ENCODE measurements at regions not wholly inside any gene's neighbourhood (a gene's known extent, or its start where the extent isn't known, plus 50 kb on each side); places are given as distances from the start of the nearest gene placed in this dataset.
"Not testable (repeated sequence)": the region's sequence is repeated elsewhere in the genome, so short reads cannot be mapped to it uniquely, and the experiment has no call there.

DNA sequence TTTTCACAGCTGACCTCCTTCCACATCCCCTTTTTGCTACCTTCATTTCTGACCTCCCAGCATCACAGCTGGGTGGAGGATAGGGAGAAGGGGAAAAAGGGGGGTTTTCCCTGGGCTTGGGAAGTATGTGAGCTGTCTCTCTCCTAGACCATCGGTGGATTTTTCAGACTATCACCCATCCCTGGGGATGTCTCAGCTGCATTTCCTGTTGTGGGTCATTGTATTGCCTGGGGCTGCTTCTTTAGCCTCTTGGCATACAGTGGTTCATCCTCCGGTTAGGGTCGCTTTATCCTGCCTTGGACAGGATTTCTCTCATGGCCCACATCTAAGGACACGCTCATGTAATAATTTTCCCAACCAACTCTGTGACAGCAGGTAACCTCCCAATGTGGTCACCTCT, 142.5 kb upstream of the ARG1 start:
- no peak for DNase-seq

DNA sequence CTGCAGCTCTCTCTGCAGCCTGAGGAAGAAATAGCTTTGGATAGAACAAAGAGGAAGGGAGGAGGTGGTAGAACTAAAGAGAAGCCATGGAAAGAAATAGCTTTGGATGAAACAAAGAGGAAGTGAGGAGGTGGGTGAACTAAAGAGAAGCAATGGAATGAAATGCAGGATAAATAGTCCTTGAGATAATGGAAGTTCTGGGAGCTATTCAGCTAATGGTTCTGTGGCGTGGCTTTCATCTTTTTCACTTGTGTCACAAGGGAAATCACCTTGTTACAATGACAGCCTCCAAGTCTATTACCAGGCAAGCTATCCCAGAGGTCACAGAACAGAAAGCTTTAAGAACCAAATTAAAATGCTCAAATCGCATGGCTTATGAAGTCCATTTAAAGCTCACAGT, 141.3 kb upstream of the ARG1 start:
- no peak for DNase-seq

GRCh38 chr6:131433927-131434326, 139.1 kb upstream of the ARG1 start:
- DNase-seq: no peak

- no peak for DNase-seq
These were observed 136.7 kb upstream of the ARG1 start for GRCh38 chr6:131436358-131436757.

- no peak for DNase-seq
These were observed 130.0 kb upstream of the ARG1 start for GRCh38 chr6:131443014-131443413.

- DNase-seq: no peak
These were observed 129.5 kb upstream of the ARG1 start for GRCh38 chr6:131443514-131443913.

- not testable (repeated sequence) for DNase-seq
These were observed 127.7 kb upstream of the ARG1 start for GRCh38 chr6:131445356-131445755.

DNA sequence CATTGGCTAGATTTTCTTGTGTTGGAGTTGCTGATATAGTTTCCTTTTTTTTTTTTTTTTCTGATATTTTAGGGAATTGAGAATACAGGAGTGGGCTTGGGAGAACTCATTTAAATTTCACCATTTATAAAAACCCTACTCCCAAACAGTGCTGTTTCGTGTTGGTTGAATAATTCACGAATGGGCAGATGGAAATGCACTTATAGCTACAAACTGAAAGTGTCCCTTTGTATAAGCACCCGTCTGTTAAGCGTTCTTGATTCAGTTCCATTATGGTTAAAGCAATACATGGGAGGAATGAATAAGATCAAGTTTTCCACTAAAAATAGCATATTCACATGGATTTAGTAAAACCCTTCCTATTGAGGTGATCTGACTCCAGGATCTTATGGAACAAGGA, 122.2 kb upstream of the ARG1 start:
- DNase-seq: no peak

- DNase-seq: no peak
These were observed 121.5 kb upstream of the ARG1 start for GRCh38 chr6:131451321-131452144.

- DNase-seq: no peak
These were observed 119.2 kb upstream of the ARG1 start for GRCh38 chr6:131453803-131454202.

DNA sequence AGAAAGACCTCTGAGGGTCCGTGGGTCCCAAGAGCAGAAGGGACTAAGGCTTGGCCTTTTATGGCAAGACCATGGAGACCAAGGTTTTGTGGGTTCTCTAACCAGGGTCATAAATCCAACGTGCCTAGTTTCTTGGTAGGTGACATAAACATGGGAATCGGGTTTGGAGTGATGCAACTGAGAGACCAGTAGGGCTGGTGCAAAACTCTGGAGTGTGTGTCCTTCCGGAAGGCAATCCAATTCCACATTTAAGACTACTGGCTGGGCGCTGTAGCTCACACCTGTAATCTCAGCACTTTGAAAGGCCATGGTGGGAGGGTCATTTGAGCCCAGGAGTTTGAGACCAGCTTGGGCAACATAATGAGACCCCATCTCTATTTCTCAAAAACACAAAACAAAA, 116.5 kb upstream of the ARG1 start:
- no peak for DNase-seq

- no peak for DNase-seq
These were observed 114.0 kb upstream of the ARG1 start for GRCh38 chr6:131459005-131459404.

- DNase-seq: no peak
These were observed 112.4 kb upstream of the ARG1 start for GRCh38 chr6:131460614-131461000.

- DNase-seq: no peak
These were observed 103.9 kb upstream of the ARG1 start for GRCh38 chr6:131469130-131469529.

- no peak for DNase-seq
These were observed 102.5 kb upstream of the ARG1 start for GRCh38 chr6:131470534-131470933.

- DNase-seq: no peak
These were observed 101.7 kb upstream of the ARG1 start for GRCh38 chr6:131471331-131471730.

DNA sequence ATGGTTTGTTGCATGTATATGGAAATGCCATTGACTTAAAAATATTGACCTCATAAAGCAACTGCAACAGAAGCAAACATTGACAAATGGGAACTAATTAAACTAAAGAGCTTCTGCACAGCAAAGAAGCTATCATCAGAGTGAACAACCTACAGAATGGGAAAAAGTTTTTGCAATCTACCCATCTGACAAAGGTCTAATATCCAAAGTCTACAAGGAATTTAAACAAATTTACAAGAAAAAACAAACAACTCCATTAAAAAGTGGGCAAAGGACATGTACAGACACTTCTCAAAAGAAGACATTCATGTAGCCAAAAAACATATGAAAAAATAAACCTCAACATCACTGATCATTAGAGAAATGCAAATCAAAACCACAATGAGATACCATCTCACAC, 99.7 kb upstream of the ARG1 start:
- DNase-seq: not testable (repeated sequence)

DNA sequence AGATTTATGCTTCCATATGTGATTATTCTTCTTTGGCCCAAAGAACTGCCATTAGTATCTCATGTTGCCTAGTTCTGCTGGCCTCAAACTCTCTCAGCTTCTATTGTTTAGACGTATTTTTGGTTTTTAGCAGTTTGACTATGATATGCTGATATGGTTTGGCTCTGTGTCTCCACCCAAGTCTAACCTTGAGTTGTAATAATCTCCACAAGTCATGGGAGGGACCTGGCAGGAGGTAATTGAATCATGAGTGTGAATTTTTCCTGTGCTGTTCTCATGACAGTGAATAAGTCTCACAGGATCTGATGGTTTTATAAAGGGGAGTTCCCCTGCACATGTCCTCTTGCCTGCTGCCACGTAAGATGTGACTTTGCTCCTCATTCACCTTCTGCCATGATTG, 96.7 kb upstream of the ARG1 start:
- no peak for DNase-seq

- DNase-seq: not testable (repeated sequence)
These were observed 94.2 kb upstream of the ARG1 start for GRCh38 chr6:131478740-131479211.

GRCh38 chr6:131486608-131487007, 86.4 kb upstream of the ARG1 start:
- DNase-seq: no peak

- no peak for DNase-seq
These were observed 84.2 kb upstream of the ARG1 start for GRCh38 chr6:131488780-131489179.

DNA sequence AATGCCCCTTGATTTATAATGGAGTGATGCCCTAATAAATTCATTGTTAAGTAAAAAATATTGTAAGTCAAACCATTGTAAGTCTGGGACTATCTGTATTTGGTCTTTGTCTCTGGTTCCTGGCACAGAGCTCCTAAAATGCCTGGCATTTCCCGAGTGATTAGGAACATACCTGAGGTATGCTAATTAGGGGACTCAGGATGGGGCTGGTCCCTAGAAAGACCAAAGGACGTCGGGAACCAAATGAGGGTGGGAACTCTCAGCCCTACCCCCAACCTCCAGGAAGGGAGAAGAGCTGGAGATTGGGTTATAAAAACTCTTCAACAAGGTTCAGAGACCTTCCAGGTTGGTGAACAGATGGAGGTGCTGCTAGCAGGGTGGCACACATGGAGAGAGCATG, 82.6 kb upstream of the ARG1 start:
- no peak for DNase-seq

DNA sequence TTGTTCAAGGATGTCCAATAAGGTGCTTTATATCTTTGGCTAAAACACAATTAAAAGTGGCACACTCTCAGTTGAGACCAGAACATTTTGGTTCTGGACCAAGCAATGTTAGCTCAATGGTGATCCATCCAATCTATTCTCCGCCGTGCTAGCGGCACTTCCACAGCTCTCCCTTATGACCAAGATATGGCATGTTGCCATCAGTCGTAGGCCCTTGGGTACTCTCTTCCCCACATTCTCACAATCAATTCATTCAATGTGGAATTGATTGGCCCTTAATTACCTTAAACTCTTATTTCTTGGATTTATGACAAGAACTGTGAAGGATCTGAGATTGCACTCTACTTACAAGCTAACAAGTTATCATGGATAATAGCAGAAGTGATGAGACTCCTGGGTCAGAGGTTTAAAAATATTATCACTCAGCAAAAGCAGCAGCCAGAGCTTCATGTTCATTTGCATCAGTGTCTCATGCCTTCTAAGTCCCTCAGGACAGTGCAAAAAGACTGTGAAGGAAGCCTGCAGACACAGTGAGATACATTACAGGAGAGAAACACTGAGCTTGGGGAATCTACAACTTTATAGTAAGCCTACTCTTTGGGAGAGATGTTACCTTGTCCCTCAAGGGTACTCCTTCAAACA, 80.0 kb upstream of the ARG1 start:
- no peak for DNase-seq

DNA sequence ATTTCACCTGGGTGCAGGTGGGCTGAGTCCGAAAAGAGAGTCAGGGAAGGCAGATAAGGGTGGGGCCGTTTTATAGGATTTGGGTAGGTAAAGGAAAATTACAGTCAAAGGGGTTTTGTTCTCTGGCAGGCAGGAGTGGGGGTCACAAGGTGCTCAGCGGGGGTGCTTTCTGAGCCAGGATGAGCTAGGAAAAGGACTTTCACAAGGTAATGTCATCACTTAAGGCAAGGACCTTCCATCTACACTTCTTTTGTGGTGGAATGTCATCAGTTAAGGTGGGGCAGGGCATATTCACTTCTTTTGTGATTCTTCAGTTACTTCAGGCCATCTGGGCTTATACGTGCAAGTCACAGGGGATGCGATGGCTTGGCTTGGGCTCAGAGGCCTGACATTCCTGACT, 68.6 kb upstream of the ARG1 start:
- DNase-seq: not testable (repeated sequence)

DNA sequence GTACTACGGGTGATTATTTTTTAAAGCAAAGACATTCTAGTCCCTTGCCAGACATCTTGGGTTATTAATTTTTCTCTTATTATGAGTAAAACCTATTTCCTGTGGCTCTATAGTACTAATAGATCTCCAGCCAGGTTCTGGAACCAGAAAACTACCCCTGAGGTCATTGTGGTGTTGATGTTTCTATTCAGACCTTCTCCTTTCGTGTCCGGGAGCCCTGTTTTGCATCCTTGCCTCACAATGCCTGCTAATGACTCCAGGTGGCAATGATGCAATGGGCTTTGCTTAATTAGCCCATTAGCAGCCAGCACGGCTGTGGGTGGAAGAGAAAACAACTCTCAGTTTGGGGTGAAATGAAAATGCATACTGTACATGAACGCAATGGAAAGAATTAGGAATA, 62.9 kb upstream of the ARG1 start:
- no peak for DNase-seq
